Neural progenitor cell (in vitro differentiated cells): ENCODE measurements at regions not wholly inside any gene's neighbourhood (a gene's known extent, or its start where the extent isn't known, plus 50 kb on each side); places are given as distances from the start of the nearest gene placed in this dataset.

Experiments
- EZH2 ChIP-seq: fragments of 200-600 bp; sonication (generic); IDR thresholded peaks from 2 replicates; pipeline ENCODE4 v1.6.1; 2017; ENCODE audit warnings: antibody characterized with exemption, mild to moderate bottlenecking, moderate library complexity
- EZH2phosphoT487 ChIP-seq: fragments of 200-600 bp; sonication (generic); IDR thresholded peaks from 2 replicates; pipeline ENCODE4 v1.6.1; 2017; ENCODE audit warnings: antibody characterized with exemption
- TF ChIP-seq, protein P1 (sequence below): fragments of 200-600 bp; sonication (generic); IDR thresholded peaks from 2 replicates; pipeline ENCODE4 v1.5.1; 2017; ENCODE audit warnings: antibody characterized with exemption, mild to moderate bottlenecking

DNA sequence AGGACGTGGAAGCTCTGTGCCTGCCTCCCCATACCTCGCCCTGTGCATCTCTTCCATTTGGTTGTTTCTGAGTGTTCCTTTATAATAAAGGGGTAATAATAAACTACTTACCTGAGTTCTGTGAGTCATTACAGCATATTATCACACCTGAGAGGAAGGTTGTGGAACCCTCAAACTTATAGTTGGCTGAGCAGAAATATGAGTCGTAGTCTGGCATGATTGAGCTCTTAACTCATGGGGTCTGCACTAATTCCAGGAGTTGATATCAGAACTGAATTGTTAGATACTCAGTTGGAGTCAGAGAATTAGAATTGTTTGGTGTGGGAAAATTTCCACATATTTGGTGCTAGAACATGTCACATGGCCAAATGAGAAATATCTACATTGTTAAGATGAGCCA lies 52.4 kb upstream of the HTR2A start:
- TF ChIP-seq, protein P1, sequence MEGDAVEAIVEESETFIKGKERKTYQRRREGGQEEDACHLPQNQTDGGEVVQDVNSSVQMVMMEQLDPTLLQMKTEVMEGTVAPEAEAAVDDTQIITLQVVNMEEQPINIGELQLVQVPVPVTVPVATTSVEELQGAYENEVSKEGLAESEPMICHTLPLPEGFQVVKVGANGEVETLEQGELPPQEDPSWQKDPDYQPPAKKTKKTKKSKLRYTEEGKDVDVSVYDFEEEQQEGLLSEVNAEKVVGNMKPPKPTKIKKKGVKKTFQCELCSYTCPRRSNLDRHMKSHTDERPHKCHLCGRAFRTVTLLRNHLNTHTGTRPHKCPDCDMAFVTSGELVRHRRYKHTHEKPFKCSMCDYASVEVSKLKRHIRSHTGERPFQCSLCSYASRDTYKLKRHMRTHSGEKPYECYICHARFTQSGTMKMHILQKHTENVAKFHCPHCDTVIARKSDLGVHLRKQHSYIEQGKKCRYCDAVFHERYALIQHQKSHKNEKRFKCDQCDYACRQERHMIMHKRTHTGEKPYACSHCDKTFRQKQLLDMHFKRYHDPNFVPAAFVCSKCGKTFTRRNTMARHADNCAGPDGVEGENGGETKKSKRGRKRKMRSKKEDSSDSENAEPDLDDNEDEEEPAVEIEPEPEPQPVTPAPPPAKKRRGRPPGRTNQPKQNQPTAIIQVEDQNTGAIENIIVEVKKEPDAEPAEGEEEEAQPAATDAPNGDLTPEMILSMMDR, result no peak
- no peak for TF ChIP-seq EZH2
- no peak for TF ChIP-seq EZH2phosphoT487
